Forelimb muscle (tissue), 1 donor: ENCODE measurements at regions not wholly inside any gene's neighbourhood (a gene's known extent, or its start where the extent isn't known, plus 50 kb on each side); places are given as distances from the start of the nearest gene placed in this dataset.

Experiments
- DNase-seq: peaks from one replicate; pipeline ENCODE4 v3.0.0-alpha.2; 2013; ENCODE audit warnings: low read depth

- no peak for DNase-seq
Measured at GRCh38 chrX:4265036-4265435, 551.6 kb upstream of the PRKX start.

GRCh38 chrX:4263030-4263803 is 549.8 kb upstream of the PRKX start:
- no peak for DNase-seq

GRCh38 chrX:4253092-4253491 is 539.6 kb upstream of the PRKX start:
- no peak for DNase-seq

GRCh38 chrX:4249401-4249800 is 536.0 kb upstream of the PRKX start:
- DNase-seq = no peak

GRCh38 chrX:4243759-4244158 is 530.3 kb upstream of the PRKX start:
- DNase-seq = no peak

GRCh38 chrX:4240541-4241194 is 527.2 kb upstream of the PRKX start:
- DNase-seq = no peak

GRCh38 chrX:4239650-4240540 is 526.4 kb upstream of the PRKX start:
- no peak for DNase-seq

- no peak for DNase-seq
Measured at GRCh38 chrX:4238916-4239315, 525.5 kb upstream of the PRKX start.

- DNase-seq = no peak
Measured at GRCh38 chrX:4225086-4225485, 511.6 kb upstream of the PRKX start.

- no peak for DNase-seq
Measured at GRCh38 chrX:4206941-4207340, 493.5 kb upstream of the PRKX start.

GRCh38 chrX:4197971-4198370 is 484.5 kb upstream of the PRKX start:
- no peak for DNase-seq

GRCh38 chrX:4193500-4194155 is 480.2 kb upstream of the PRKX start:
- DNase-seq = no peak

- no peak for DNase-seq
Measured at GRCh38 chrX:4186331-4186730, 472.9 kb upstream of the PRKX start.

GRCh38 chrX:4185086-4185485 is 471.6 kb upstream of the PRKX start:
- DNase-seq = no peak

GRCh38 chrX:4182408-4182806 is 469.0 kb upstream of the PRKX start:
- DNase-seq = no peak

- no peak for DNase-seq
Measured at GRCh38 chrX:4181782-4182407, 468.4 kb upstream of the PRKX start.

GRCh38 chrX:4179031-4179430 is 465.6 kb upstream of the PRKX start:
- DNase-seq = no peak

GRCh38 chrX:4175221-4175620 is 461.8 kb upstream of the PRKX start:
- no peak for DNase-seq

- no peak for DNase-seq
Measured at GRCh38 chrX:4173743-4174142, 460.3 kb upstream of the PRKX start.

GRCh38 chrX:4151798-4152197 is 438.3 kb upstream of the PRKX start:
- DNase-seq = no peak

GRCh38 chrX:4150259-4150658 is 436.8 kb upstream of the PRKX start:
- no peak for DNase-seq

GRCh38 chrX:4129626-4130025 is 416.2 kb upstream of the PRKX start:
- no peak for DNase-seq
